CD4-positive, alpha-beta T cell treated with Interleukin-4 for 1 hour (primary cell): ENCODE measurements at regions not wholly inside any gene's neighbourhood (a gene's known extent, or its start where the extent isn't known, plus 50 kb on each side); places are given as distances from the start of the nearest gene placed in this dataset.

Experiments
- DNase-seq, 2 donors: peaks; one replicate each; pipeline ENCODE4 v3.0.0-alpha.2; 2020 to 2022

GRCh38 chr19:29093553-29093908 is 119.4 kb downstream of the UQCRFS1 start:
- DNase-seq = no peak

GRCh38 chr19:29092712-29093552 is 120.0 kb downstream of the UQCRFS1 start:
- DNase-seq = no peak

- no peak for DNase-seq
Observed at GRCh38 chr19:29090783-29091526, 122.0 kb downstream of the UQCRFS1 start.

GRCh38 chr19:29089315-29089870 is 123.6 kb downstream of the UQCRFS1 start:
- DNase-seq = no peak

GRCh38 chr19:29088761-29089160 is 124.2 kb downstream of the UQCRFS1 start:
- no peak for DNase-seq

GRCh38 chr19:29086646-29087045 is 126.3 kb downstream of the UQCRFS1 start:
- no peak for DNase-seq

- DNase-seq = no peak
Observed at GRCh38 chr19:29086182-29086581, 126.8 kb downstream of the UQCRFS1 start.

- DNase-seq = no peak
Observed at GRCh38 chr19:29085630-29086029, 127.3 kb downstream of the UQCRFS1 start.

- DNase-seq = no peak
Observed at GRCh38 chr19:29085206-29085605, 127.7 kb downstream of the UQCRFS1 start.

GRCh38 chr19:29084266-29084665 is 128.7 kb downstream of the UQCRFS1 start:
- DNase-seq = no peak

- no peak for DNase-seq
Observed at GRCh38 chr19:29083863-29084262, 129.1 kb downstream of the UQCRFS1 start.

GRCh38 chr19:29079356-29080032 is 133.5 kb downstream of the UQCRFS1 start:
- DNase-seq = no peak

- no peak for DNase-seq
Observed at GRCh38 chr19:29076963-29077362, 136.0 kb downstream of the UQCRFS1 start.

GRCh38 chr19:29076161-29076560 is 136.8 kb downstream of the UQCRFS1 start:
- no peak for DNase-seq

GRCh38 chr19:29075149-29075548 is 137.8 kb downstream of the UQCRFS1 start:
- no peak for DNase-seq

- no peak for DNase-seq
Observed at GRCh38 chr19:29074579-29074978, 138.4 kb downstream of the UQCRFS1 start.

- no peak for DNase-seq
Observed at GRCh38 chr19:29067831-29068230, 145.1 kb downstream of the UQCRFS1 start.

- DNase-seq = no peak
Observed at GRCh38 chr19:29062475-29063435, 150.2 kb downstream of the UQCRFS1 start.

- DNase-seq = no peak
Observed at GRCh38 chr19:29060813-29061364, 152.1 kb downstream of the UQCRFS1 start.

- no peak for DNase-seq
Observed at GRCh38 chr19:29056535-29056934, 156.4 kb downstream of the UQCRFS1 start.

- no peak for DNase-seq
Observed at GRCh38 chr19:29054886-29055675, 157.9 kb downstream of the UQCRFS1 start.
